ENCODE measurements at regions not wholly inside any gene's neighbourhood (a gene's known extent, or its start where the extent isn't known, plus 50 kb on each side); places are given as distances from the start of the nearest gene placed in this dataset.

- Histone ChIP-seq H3K9me2 (no peaks in the 10 kb centered on the region), H3K9ac (no peak overlapping the region), H3K36me3 (replicated peaks in 1 of 2; ENCODE audit: control insufficient read depth in 1 of 2, insufficient read depth in 2 of 2, low read length in 1 of 2) (no peaks in the 10 kb centered on the region), H3K27ac (ENCODE audit: low read depth in 2 of 2, low read length in 1 of 2) (no peak overlapping the region), H3K4me2 (no peak overlapping the region), H3K79me2 (ENCODE audit: insufficient read depth) (no peaks in the 10 kb centered on the region), H3K27me3 (ENCODE audit: insufficient read depth) (no peaks in the 10 kb centered on the region), H2AFZ (ENCODE audit: low read depth) (no peak overlapping the region), H3K9me3 (no peaks in the 10 kb centered on the region), H4K20me1 (ENCODE audit: insufficient read depth) (no peaks in the 10 kb centered on the region), H3K4me3 (ENCODE audit: low read depth in 2 of 2, low read length in 1 of 2) (no peak overlapping the region), H3F3A (replicated peaks; ENCODE audit: insufficient read depth) (no peaks in the 10 kb centered on the region), H3K4me1 (ENCODE audit: control insufficient read depth in 1 of 2, insufficient read depth in 2 of 2, low read depth in 1 of 2, low read length in 1 of 2) (no peaks in the 10 kb centered on the region)
- DNase-seq = no peak
- 32% methylated on average over 3 of the region's 3 CpGs for WGBS (ENCODE audit: low lambda C conversion rate)
- POLR2A ChIA-PET = no interaction called here
- CTCF ChIA-PET = no interaction called here
- TF ChIP-seq FOXM1 (IDR thresholded peaks at IDR 0.05; ENCODE audit: low read depth) = no peak
- TF ChIP-seq RAD21 (IDR thresholded peaks at IDR 0.05; ENCODE audit: low read length) = no peak
- no peak for TF ChIP-seq TEAD4 (IDR thresholded peaks at IDR 0.05; ENCODE audit: borderline replicate concordance, insufficient read depth)
- TF ChIP-seq TCF12 (IDR thresholded peaks at IDR 0.05) = no peak
- no peak for TF ChIP-seq POLR2AphosphoS5 (IDR thresholded peaks at IDR 0.05; ENCODE audit: low read depth, low read length)
- TF ChIP-seq SMC3 (IDR thresholded peaks at IDR 0.05; ENCODE audit: low read depth, low read length) = no peak
- no peak for TF ChIP-seq EP300 (IDR thresholded peaks at IDR 0.05; ENCODE audit: borderline replicate concordance in 1 of 2, low read depth in 1 of 2, low read length in 1 of 2)
- TF ChIP-seq PBX3 (IDR thresholded peaks at IDR 0.05) = no peak
- TF ChIP-seq RXRA (IDR thresholded peaks at IDR 0.05; ENCODE audit: borderline replicate concordance, low read depth) = no peak
- TF ChIP-seq USF1 (IDR thresholded peaks at IDR 0.05; ENCODE audit: borderline replicate concordance, low read depth) = no peak
- no peak for TF ChIP-seq GATA2 (CRISPR knock-in tag; IDR thresholded peaks at IDR 0.05)
- TF ChIP-seq TAF1 (IDR thresholded peaks at IDR 0.05; ENCODE audit: borderline replicate concordance, low read depth, low read length) = no peak
- TF ChIP-seq JUND (IDR thresholded peaks at IDR 0.05) = no peak
- no peak for TF ChIP-seq EZH2phosphoT487 (IDR thresholded peaks at IDR 0.05; ENCODE audit: borderline replicate concordance, low read depth)
- no peak for TF ChIP-seq USF2 (IDR thresholded peaks at IDR 0.05; ENCODE audit: borderline replicate concordance, low read depth, low read length)
- TF ChIP-seq NFIC (IDR thresholded peaks at IDR 0.05; ENCODE audit: borderline replicate concordance) = no peak
- TF ChIP-seq FOSL2 (IDR thresholded peaks at IDR 0.05; ENCODE audit: borderline replicate concordance, low read depth) = no peak
- no peak for TF ChIP-seq CTCF (IDR thresholded peaks at IDR 0.05)
- no peak for TF ChIP-seq FOXJ3 (CRISPR knock-in tag; IDR thresholded peaks at IDR 0.05)
Measured at GRCh38 chr3:118729546-118729945, 305.1 kb downstream of the IGSF11 start.
